ENCODE measurements at regions not wholly inside any gene's neighbourhood (a gene's known extent, or its start where the extent isn't known, plus 50 kb on each side); places are given as distances from the start of the nearest gene placed in this dataset.

DNA sequence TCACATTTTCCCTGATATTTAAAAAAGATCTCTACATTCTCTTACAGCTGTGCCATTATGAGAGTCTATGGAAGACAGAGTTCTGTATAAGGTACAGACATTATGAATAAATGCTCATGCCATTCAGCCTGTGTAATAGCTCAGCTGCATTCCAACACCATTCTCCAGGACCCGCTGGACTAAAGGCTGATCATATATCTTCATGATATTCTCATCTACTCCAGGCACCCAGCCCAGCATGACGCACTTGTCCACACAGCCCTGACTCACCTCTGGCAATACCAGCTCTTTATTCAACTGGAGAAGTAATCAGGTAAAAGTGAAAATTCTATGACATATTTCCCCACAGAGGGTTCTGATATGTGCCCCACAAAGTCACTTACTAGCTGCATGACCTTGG is 437.5 kb upstream of the FGF16 start (continued):
- TF ChIP-seq SMC3 (conservative IDR thresholded peaks at IDR 0.05; ENCODE audit: poor library complexity) = no peak

- no peaks in the 10 kb centered on the region for H3F3A ChIP-seq (ENCODE audit: insufficient read depth, low read length, poor library complexity, severe bottlenecking)
- H3K27ac ChIP-seq (ENCODE audit: low read length) = peak overlapping the region; percentile 96
- H3K9me3 ChIP-seq (ENCODE audit: low read length) = no peaks in the 10 kb centered on the region
- peak overlapping the region; percentile 68 for H3K4me3 ChIP-seq (ENCODE audit: low read length)
- H2AFZ ChIP-seq (ENCODE audit: low read depth, low read length) = peak overlapping the region; percentile 65
- H3K27me3 ChIP-seq (ENCODE audit: insufficient read depth, low read depth, low read length) = no peaks in the 10 kb centered on the region
- peak overlapping the region; percentile 78 for H3K9ac ChIP-seq (ENCODE audit: low read length)
- no peaks in the 10 kb centered on the region for H4K20me1 ChIP-seq (ENCODE audit: insufficient read depth)
- H3K36me3 ChIP-seq (ENCODE audit: insufficient read depth, low read length) = no peaks in the 10 kb centered on the region
- H3K79me2 ChIP-seq (replicated peaks; ENCODE audit: insufficient read depth, low read length) = peaks cover 23% of the 10 kb centered on the region
- H3K9me2 ChIP-seq (ENCODE audit: insufficient read depth, low read length) = no peaks in the 10 kb centered on the region
- peak; percentile 72 for TF ChIP-seq POLR2AphosphoS5 (IDR thresholded peaks at IDR 0.05)
- TF ChIP-seq CTCF (IDR thresholded peaks at IDR 0.05; ENCODE audit: poor library complexity, severe bottlenecking) = peak; percentile 16
- TF ChIP-seq EZH2 (IDR thresholded peaks at IDR 0.05; ENCODE audit: borderline replicate concordance, insufficient read depth, low read length, poor library complexity, severe bottlenecking) = no peak
- TF ChIP-seq, protein P1, sequence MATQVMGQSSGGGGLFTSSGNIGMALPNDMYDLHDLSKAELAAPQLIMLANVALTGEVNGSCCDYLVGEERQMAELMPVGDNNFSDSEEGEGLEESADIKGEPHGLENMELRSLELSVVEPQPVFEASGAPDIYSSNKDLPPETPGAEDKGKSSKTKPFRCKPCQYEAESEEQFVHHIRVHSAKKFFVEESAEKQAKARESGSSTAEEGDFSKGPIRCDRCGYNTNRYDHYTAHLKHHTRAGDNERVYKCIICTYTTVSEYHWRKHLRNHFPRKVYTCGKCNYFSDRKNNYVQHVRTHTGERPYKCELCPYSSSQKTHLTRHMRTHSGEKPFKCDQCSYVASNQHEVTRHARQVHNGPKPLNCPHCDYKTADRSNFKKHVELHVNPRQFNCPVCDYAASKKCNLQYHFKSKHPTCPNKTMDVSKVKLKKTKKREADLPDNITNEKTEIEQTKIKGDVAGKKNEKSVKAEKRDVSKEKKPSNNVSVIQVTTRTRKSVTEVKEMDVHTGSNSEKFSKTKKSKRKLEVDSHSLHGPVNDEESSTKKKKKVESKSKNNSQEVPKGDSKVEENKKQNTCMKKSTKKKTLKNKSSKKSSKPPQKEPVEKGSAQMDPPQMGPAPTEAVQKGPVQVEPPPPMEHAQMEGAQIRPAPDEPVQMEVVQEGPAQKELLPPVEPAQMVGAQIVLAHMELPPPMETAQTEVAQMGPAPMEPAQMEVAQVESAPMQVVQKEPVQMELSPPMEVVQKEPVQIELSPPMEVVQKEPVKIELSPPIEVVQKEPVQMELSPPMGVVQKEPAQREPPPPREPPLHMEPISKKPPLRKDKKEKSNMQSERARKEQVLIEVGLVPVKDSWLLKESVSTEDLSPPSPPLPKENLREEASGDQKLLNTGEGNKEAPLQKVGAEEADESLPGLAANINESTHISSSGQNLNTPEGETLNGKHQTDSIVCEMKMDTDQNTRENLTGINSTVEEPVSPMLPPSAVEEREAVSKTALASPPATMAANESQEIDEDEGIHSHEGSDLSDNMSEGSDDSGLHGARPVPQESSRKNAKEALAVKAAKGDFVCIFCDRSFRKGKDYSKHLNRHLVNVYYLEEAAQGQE (IDR thresholded peaks at IDR 0.05; ENCODE audit: borderline replicate concordance) = peak; percentile 34
- H3K4me2 ChIP-seq (ENCODE audit: low read length) = peak overlapping the region; percentile 59
Observed at GRCh38 chrX:77014377-77015372, 432.5 kb upstream of the FGF16 start.

DNA sequence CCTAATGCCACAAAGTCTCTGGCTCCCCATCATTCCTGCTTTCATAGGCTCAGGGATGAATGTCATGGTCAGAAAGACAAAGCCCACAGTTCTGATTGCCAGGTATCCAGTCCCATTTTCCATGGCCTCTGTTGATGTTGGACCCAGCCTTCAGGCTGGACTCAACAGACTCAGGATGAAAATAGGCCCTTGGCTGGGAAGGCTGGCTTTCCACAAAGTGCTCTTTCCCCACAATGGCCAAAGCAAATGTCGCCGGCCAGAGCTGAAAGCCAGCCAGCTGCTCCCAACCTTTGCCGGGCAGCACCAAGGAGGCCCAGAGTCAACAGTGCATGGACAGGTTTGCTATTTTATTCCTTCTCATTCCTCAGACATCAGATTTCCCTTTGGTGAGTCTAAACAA is 430.1 kb upstream of the FGF16 start:
- Histone ChIP-seq H3K9me2 (ENCODE audit: insufficient read depth, low read length) (no peaks in the 10 kb centered on the region), H2AFZ (ENCODE audit: low read depth, low read length) (no peak overlapping the region), H3K9me3 (ENCODE audit: low read length) (no peaks in the 10 kb centered on the region), H3K27ac (ENCODE audit: low read length) (no peak overlapping the region), H3K36me3 (ENCODE audit: insufficient read depth, low read length) (no peaks in the 10 kb centered on the region), H3K9ac (ENCODE audit: low read length) (no peak overlapping the region), H3K4me2 (ENCODE audit: low read length) (no peak overlapping the region), H3K79me2 (replicated peaks; ENCODE audit: insufficient read depth, low read length) (peaks cover 2% of the 10 kb centered on the region), H3K27me3 (ENCODE audit: insufficient read depth, low read depth, low read length) (no peaks in the 10 kb centered on the region), H4K20me1 (ENCODE audit: insufficient read depth) (no peaks in the 10 kb centered on the region), H3F3A (ENCODE audit: insufficient read depth, low read length, poor library complexity, severe bottlenecking) (no peaks in the 10 kb centered on the region), H3K4me3 (ENCODE audit: low read length) (no peak overlapping the region)
- no peak for TF ChIP-seq POLR2AphosphoS5 (IDR thresholded peaks at IDR 0.05)
- TF ChIP-seq, protein P1 (IDR thresholded peaks at IDR 0.05; ENCODE audit: borderline replicate concordance) = no peak
- no peak for TF ChIP-seq SMC3 (conservative IDR thresholded peaks at IDR 0.05; ENCODE audit: poor library complexity)
- no peak for TF ChIP-seq MXI1 (conservative IDR thresholded peaks at IDR 0.05; ENCODE audit: poor library complexity, severe bottlenecking)
- no peak for TF ChIP-seq EP300 (conservative IDR thresholded peaks at IDR 0.05; ENCODE audit: poor library complexity, severe bottlenecking)
- no peak for TF ChIP-seq RAD21 (conservative IDR thresholded peaks at IDR 0.05)
- TF ChIP-seq TAF1 (IDR thresholded peaks at IDR 0.05; ENCODE audit: low read depth) = no peak
- TF ChIP-seq EZH2 (IDR thresholded peaks at IDR 0.05; ENCODE audit: borderline replicate concordance, insufficient read depth, low read length, poor library complexity, severe bottlenecking) = no peak
- no peak for TF ChIP-seq CTCF (IDR thresholded peaks at IDR 0.05; ENCODE audit: poor library complexity, severe bottlenecking)

All from neural cell (in vitro differentiated cells).